IMR-90 (cell line): ENCODE measurements at regions not wholly inside any gene's neighbourhood (a gene's known extent, or its start where the extent isn't known, plus 50 kb on each side); places are given as distances from the start of the nearest gene placed in this dataset.

ENCODE experiments used
- ATAC-seq: fragments of 200-7000 bp; cut with Tn5 transposase; 2 replicates; pipeline ENCODE4 v1.9.1; 2020; ENCODE audit warnings: low read depth, mild to moderate bottlenecking, moderate library complexity
- BruUV-seq: library from RNA; stranded (reverse); fragments of 400-500 nt; replicated peaks from 2 replicates; lab custom pipeline; 2021; lab: Mats Ljungman, UMichigan
- CTCF ChIA-PET: fragments of 300-600 bp; formaldehyde crosslinking; extraction: SDS; loops from one replicate; lab custom pipeline; 2021; ENCODE audit warnings: antibody characterized with exemption; lab: Yijun Ruan, JAX
- POLR2A ChIA-PET: fragments of 300-600 bp; sonication (Branson Sonifier 250); formaldehyde crosslinking; loops from one replicate; lab custom pipeline; 2022; ENCODE audit warnings: antibody characterized with exemption; ENCODE audit not compliant: unreplicated experiment; lab: Charles Lee
- DNase-seq: peaks from one replicate; pipeline ENCODE4 v3.0.0; 2013
- H2AFZ ChIP-seq: replicated peaks from 2 replicates; pipeline ENCODE3; 2013; ENCODE audit warnings: low read length, mild to moderate bottlenecking; ENCODE audit not compliant: poor library complexity
- H2AK5ac ChIP-seq: 2 replicates; pipeline ENCODE4 v1.6.1; 2013; ENCODE audit warnings: low read depth, low read length, inconsistent platforms
- H2AK9ac ChIP-seq: replicated peaks from 2 replicates; pipeline ENCODE3; 2013; ENCODE audit warnings: mild to moderate bottlenecking, low read depth, low read length, moderate library complexity; ENCODE audit not compliant: poor library complexity
- H2BK120ac ChIP-seq: 2 replicates; pipeline ENCODE4 v1.6.1; 2013; ENCODE audit warnings: low read depth, low read length, inconsistent platforms
- H2BK15ac ChIP-seq: 3 replicates; pipeline ENCODE4 v1.6.1; 2013; ENCODE audit warnings: low read depth, low read length, inconsistent platforms
- H2BK20ac ChIP-seq: 2 replicates; pipeline ENCODE4 v1.6.1; 2013; ENCODE audit warnings: low read depth, mild to moderate bottlenecking, inconsistent platforms, low read length, moderate library complexity
- H2BK5ac ChIP-seq: 2 replicates; pipeline ENCODE4 v1.6.1; 2013; ENCODE audit warnings: mild to moderate bottlenecking, low read depth, low read length, inconsistent platforms; ENCODE audit not compliant: poor library complexity, severe bottlenecking
- H3K14ac ChIP-seq: replicated peaks from 2 replicates; pipeline ENCODE4 v1.6.1; 2013; ENCODE audit warnings: low read depth, low read length, inconsistent platforms
- H3K18ac ChIP-seq: 2 replicates; pipeline ENCODE4 v1.6.1; 2013; ENCODE audit warnings: low read depth, low read length, control low read depth
- H3K23ac ChIP-seq: 2 replicates; pipeline ENCODE4 v1.6.1; 2013; ENCODE audit warnings: low read depth, low read length, inconsistent platforms
- H3K27ac ChIP-seq: 2 replicates; pipeline ENCODE4 v1.5.1; 2013; ENCODE audit warnings: mild to moderate bottlenecking, control low read depth, low read length; ENCODE audit not compliant: insufficient read depth
- H3K27me3 ChIP-seq: 2 replicates; pipeline ENCODE4 v1.6.1; 2013; ENCODE audit warnings: low read length; ENCODE audit not compliant: control insufficient read depth, insufficient read depth
- H3K36me3 ChIP-seq: 2 replicates; pipeline ENCODE4 v1.6.1; 2013; ENCODE audit warnings: low read length, mixed read lengths; ENCODE audit not compliant: control insufficient read depth, insufficient read depth
- H3K4ac ChIP-seq: 2 replicates; pipeline ENCODE4 v1.6.1; 2013; ENCODE audit warnings: low read depth, low read length, inconsistent platforms
- H3K4me1 ChIP-seq: 2 replicates; pipeline ENCODE4 v1.6.1; 2013; ENCODE audit warnings: low read length, mixed read lengths; ENCODE audit not compliant: control insufficient read depth, insufficient read depth
- H3K4me2 ChIP-seq: 2 replicates; pipeline ENCODE4 v1.6.1; 2013; ENCODE audit warnings: low read depth, mild to moderate bottlenecking, control low read depth, low read length, moderate library complexity
- H3K4me3 ChIP-seq: 2 replicates; pipeline ENCODE4 v1.5.1; 2013; ENCODE audit warnings: low read depth, mild to moderate bottlenecking, control low read depth, low read length, moderate library complexity; ENCODE audit not compliant: insufficient read depth
- H3K56ac ChIP-seq: 2 replicates; pipeline ENCODE4 v1.6.1; 2013; ENCODE audit warnings: low read length, inconsistent platforms; ENCODE audit not compliant: insufficient read depth; ENCODE audit errors: extremely low read depth
- H3K79me1 ChIP-seq, 2 experiments: 2 replicates each; pipeline ENCODE4 v1.6.1; 2013; ENCODE audit warnings: low read length in 2 of 2, inconsistent platforms in 1 of 2, low read depth in 1 of 2
- H3K9ac ChIP-seq: 2 replicates; pipeline ENCODE4 v1.6.1; 2013; ENCODE audit warnings: low read depth, low read length, control low read depth
- H3K9me1 ChIP-seq: 2 replicates; pipeline ENCODE4 v1.6.1; 2013; ENCODE audit warnings: low read length, inconsistent platforms; ENCODE audit not compliant: insufficient read depth
- H3K9me3 ChIP-seq: 2 replicates; pipeline ENCODE4 v1.6.1; 2013; ENCODE audit warnings: low read length; ENCODE audit not compliant: control insufficient read depth, insufficient read depth
- H4K20me1 ChIP-seq: 2 replicates; pipeline ENCODE4 v1.6.1; 2013; ENCODE audit warnings: low read length, inconsistent platforms; ENCODE audit not compliant: insufficient read depth
- H4K5ac ChIP-seq: 2 replicates; pipeline ENCODE4 v1.6.1; 2013; ENCODE audit warnings: mild to moderate bottlenecking, low read depth, low read length, control low read depth
- H4K8ac ChIP-seq, 2 experiments: 2 replicates each; pipeline ENCODE4 v1.6.1; 2013; ENCODE audit warnings: low read depth in 2 of 2, low read length in 2 of 2, control low read depth in 1 of 2, inconsistent platforms in 1 of 2
- H4K91ac ChIP-seq: 2 replicates; pipeline ENCODE4 v1.6.1; 2013; ENCODE audit warnings: low read depth, low read length, inconsistent platforms; ENCODE audit not compliant: insufficient read depth
- BHLHE40 ChIP-seq: fragments of 150-350 bp; IDR thresholded peaks from 2 replicates; pipeline ENCODE4 v1.6.1; 2016; ENCODE audit warnings: mild to moderate bottlenecking, low read depth, low read length
- FOS ChIP-seq: fragments of 150-350 bp; IDR thresholded peaks from 2 replicates; pipeline ENCODE4 v1.6.1; 2016; ENCODE audit warnings: low read depth, low read length
- MAFK ChIP-seq: IDR thresholded peaks from 2 replicates; pipeline ENCODE4 v1.6.1; 2012; ENCODE audit warnings: low read depth, low read length, improper control_type of control experiment
- MAZ ChIP-seq: IDR thresholded peaks from 2 replicates; pipeline ENCODE4 v1.6.1; 2012; ENCODE audit warnings: low read depth, mild to moderate bottlenecking, low read length, improper control_type of control experiment, moderate library complexity, borderline replicate concordance
- NFE2L2 ChIP-seq: fragments of 150-350 bp; IDR thresholded peaks from 2 replicates; pipeline ENCODE4 v1.6.1; 2016; ENCODE audit warnings: low read depth, mild to moderate bottlenecking, low read length
- POLR2A ChIP-seq: IDR thresholded peaks from 2 replicates; pipeline ENCODE4 v1.6.1; 2012; ENCODE audit warnings: mild to moderate bottlenecking, low read depth, low read length
- RAD21 ChIP-seq: IDR thresholded peaks from 2 replicates; pipeline ENCODE4 v1.6.1; 2012; ENCODE audit warnings: low read length, improper control_type of control experiment
- RFX5 ChIP-seq: IDR thresholded peaks from 2 replicates; pipeline ENCODE4 v1.8.0; 2012; ENCODE audit warnings: low read depth, mild to moderate bottlenecking, low read length, moderate library complexity
- WGBS, 2 experiments: methylation state at CpG; one replicate each; pipeline versions ENCODE4 v1.1.5 to v1.1.7; 2013; ENCODE audit warnings: missing lambda C conversion rate in 2 of 2; ENCODE audit not compliant: insufficient read length in 1 of 2; ENCODE audit errors: extremely low coverage in 2 of 2; 5-methylcytosine and 5-hydroxymethylcytosine counted together
- dilution Hi-C: fragments of 300-500 bp; cut with HindIII; formaldehyde crosslinking; loops from one replicate; pipeline ENCODE4 v1.14.3; 2018; ENCODE audit warnings: low sequenced_read_pairs; ENCODE audit not compliant: unreplicated experiment
- in situ Hi-C: fragments of 300-500 bp; cut with MboI; formaldehyde crosslinking; loops from 3 replicates; pipeline ENCODE4 v1.14.3; 2019; ENCODE audit warnings: low sequenced_read_pairs, inconsistent platforms, mixed read lengths
- intact Hi-C: fragments of 100-400 bp; cut with micrococcal nuclease; formaldehyde crosslinking; loops from 2 replicates; pipeline ENCODE4 v1.10.0; 2022
- TF ChIP-seq, protein P1 (sequence below): fragments of 150-350 bp; IDR thresholded peaks from 2 replicates; pipeline ENCODE4 v1.6.1; 2017; ENCODE audit warnings: mild to moderate bottlenecking, antibody characterized with exemption, low read length, low read depth
- TF ChIP-seq, protein P2 (sequence below): conservative IDR thresholded peaks from 2 replicates; pipeline ENCODE4 v1.5.1; 2012; ENCODE audit warnings: mild to moderate bottlenecking, low read depth, low read length, improper control_type of control experiment

DNA sequence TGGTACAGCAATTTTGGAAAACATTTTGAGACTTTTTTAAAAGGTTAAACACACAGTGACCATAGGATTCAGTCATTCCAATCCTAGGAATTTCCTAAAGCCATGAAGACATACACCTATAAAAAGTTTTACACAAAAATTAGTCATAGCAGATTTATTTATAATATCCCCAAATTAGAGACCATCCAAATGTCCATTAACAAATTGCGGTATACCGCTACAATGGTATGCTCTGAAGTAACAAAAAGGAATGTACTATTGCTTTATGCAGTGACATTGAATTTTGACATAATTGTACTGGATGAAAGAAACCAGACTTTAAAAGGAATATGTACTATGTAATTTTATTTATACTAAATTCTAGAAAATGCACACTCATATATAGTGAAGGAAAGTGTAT lies 362.8 kb downstream of the HGF start:
- DNase-seq (peak; percentile 10), ATAC-seq (no peak)
- H4K20me1 ChIP-seq = no peaks in the 10 kb centered on the region
- H2AFZ ChIP-seq = no peak overlapping the region
- no peak overlapping the region for H3K4me2 ChIP-seq
- no peak overlapping the region for H3K4me3 ChIP-seq
- dilution Hi-C loops (no loop called here), intact Hi-C loops (no loop called here), in situ Hi-C loops (no loop called here)
- TF ChIP-seq RAD21 (no peak), NFE2L2 (no peak), FOS (no peak), POLR2A (no peak), MAZ (no peak), RFX5 (no peak), BHLHE40 (no peak), MAFK (no peak)
- TF ChIP-seq, protein P1, sequence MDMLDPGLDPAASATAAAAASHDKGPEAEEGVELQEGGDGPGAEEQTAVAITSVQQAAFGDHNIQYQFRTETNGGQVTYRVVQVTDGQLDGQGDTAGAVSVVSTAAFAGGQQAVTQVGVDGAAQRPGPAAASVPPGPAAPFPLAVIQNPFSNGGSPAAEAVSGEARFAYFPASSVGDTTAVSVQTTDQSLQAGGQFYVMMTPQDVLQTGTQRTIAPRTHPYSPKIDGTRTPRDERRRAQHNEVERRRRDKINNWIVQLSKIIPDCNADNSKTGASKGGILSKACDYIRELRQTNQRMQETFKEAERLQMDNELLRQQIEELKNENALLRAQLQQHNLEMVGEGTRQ = no peak
- TF ChIP-seq, protein P2, sequence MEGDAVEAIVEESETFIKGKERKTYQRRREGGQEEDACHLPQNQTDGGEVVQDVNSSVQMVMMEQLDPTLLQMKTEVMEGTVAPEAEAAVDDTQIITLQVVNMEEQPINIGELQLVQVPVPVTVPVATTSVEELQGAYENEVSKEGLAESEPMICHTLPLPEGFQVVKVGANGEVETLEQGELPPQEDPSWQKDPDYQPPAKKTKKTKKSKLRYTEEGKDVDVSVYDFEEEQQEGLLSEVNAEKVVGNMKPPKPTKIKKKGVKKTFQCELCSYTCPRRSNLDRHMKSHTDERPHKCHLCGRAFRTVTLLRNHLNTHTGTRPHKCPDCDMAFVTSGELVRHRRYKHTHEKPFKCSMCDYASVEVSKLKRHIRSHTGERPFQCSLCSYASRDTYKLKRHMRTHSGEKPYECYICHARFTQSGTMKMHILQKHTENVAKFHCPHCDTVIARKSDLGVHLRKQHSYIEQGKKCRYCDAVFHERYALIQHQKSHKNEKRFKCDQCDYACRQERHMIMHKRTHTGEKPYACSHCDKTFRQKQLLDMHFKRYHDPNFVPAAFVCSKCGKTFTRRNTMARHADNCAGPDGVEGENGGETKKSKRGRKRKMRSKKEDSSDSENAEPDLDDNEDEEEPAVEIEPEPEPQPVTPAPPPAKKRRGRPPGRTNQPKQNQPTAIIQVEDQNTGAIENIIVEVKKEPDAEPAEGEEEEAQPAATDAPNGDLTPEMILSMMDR = no peak
- no peak overlapping the region for H3K23ac ChIP-seq
- no peak overlapping the region for H4K8ac ChIP-seq
- no peak overlapping the region for H3K4ac ChIP-seq
- H2AK9ac ChIP-seq = no peak overlapping the region
- no peak overlapping the region for H3K18ac ChIP-seq
- H4K5ac ChIP-seq = no peak overlapping the region
- H3K9me3 ChIP-seq = no peaks in the 10 kb centered on the region; the same call in 1 of the 2 replicates
- no peak overlapping the region for H3K9ac ChIP-seq
- no TSS peak for BruUV-seq
- H3K27ac ChIP-seq = no peak overlapping the region
- no peaks in the 10 kb centered on the region for H3K36me3 ChIP-seq
- POLR2A ChIA-PET = no interaction called here
- H2BK5ac ChIP-seq = no peak overlapping the region
- no peak overlapping the region for H2BK20ac ChIP-seq
- H3K56ac ChIP-seq = no peak overlapping the region
- no peaks in the 10 kb centered on the region for H3K9me1 ChIP-seq
- no peaks in the 10 kb centered on the region for H3K27me3 ChIP-seq
- no peak overlapping the region for H4K91ac ChIP-seq
- no peak overlapping the region for H2BK120ac ChIP-seq
- H3K14ac ChIP-seq = no peak overlapping the region
- no peak overlapping the region for H2AK5ac ChIP-seq
- H2BK15ac ChIP-seq = no peak overlapping the region
- no CpG with 5 or more reads among the region's 2 CpGs for WGBS, 2 experiments
- H3K4me1 ChIP-seq = no peaks in the 10 kb centered on the region
- H3K79me1 ChIP-seq = no peaks in the 10 kb centered on the region
- CTCF ChIA-PET = no interaction called here
